ENCODE measurements at regions not wholly inside any gene's neighbourhood (a gene's known extent, or its start where the extent isn't known, plus 50 kb on each side); places are given as distances from the start of the nearest gene placed in this dataset.

GRCh38 chr5:62051747-62052146, 254.3 kb upstream of the KIF2A start:
- no peaks in the 10 kb centered on the region for H3K27me3 ChIP-seq
- H3K27ac ChIP-seq, result no peak overlapping the region
- TF ChIP-seq CTCF (IDR thresholded peaks at IDR 0.05) (no peak), POLR2A (IDR thresholded peaks at IDR 0.05) (no peak)
- no peak overlapping the region for H3K4me3 ChIP-seq
- H3K4me1 ChIP-seq, result no peaks in the 10 kb centered on the region
- DNase-seq, result no peak
- H3K9me3 ChIP-seq, result no peaks in the 10 kb centered on the region
- H3K36me3 ChIP-seq, result no peaks in the 10 kb centered on the region

GRCh38 chr5:62059960-62060359, 246.0 kb upstream of the KIF2A start:
- no peaks in the 10 kb centered on the region for H3K4me1 ChIP-seq
- H3K4me3 ChIP-seq, result no peak overlapping the region
- H3K36me3 ChIP-seq, result no peaks in the 10 kb centered on the region
- no peak for DNase-seq
- no peak overlapping the region for H3K27ac ChIP-seq
- TF ChIP-seq POLR2A (IDR thresholded peaks at IDR 0.05) (no peak), CTCF (IDR thresholded peaks at IDR 0.05) (no peak)
- H3K27me3 ChIP-seq, result no peaks in the 10 kb centered on the region
- no peaks in the 10 kb centered on the region for H3K9me3 ChIP-seq

GRCh38 chr5:62065050-62065449, 241.0 kb upstream of the KIF2A start:
- DNase-seq, result no peak

GRCh38 chr5:62066761-62067277, 239.2 kb upstream of the KIF2A start:
- no peak overlapping the region for H3K4me3 ChIP-seq
- no peaks in the 10 kb centered on the region for H3K4me1 ChIP-seq
- H3K9me3 ChIP-seq, result no peaks in the 10 kb centered on the region
- no peaks in the 10 kb centered on the region for H3K36me3 ChIP-seq
- no peaks in the 10 kb centered on the region for H3K27me3 ChIP-seq
- H3K27ac ChIP-seq, result no peak overlapping the region
- no peak for TF ChIP-seq CTCF (IDR thresholded peaks at IDR 0.05)
- no peak for TF ChIP-seq POLR2A (IDR thresholded peaks at IDR 0.05)
- DNase-seq, result no peak

More at GRCh38 chr5:62065050-62065449, 241.0 kb upstream of the KIF2A start:
- no peaks in the 10 kb centered on the region for H3K27me3 ChIP-seq
- no peak overlapping the region for H3K27ac ChIP-seq
- H3K4me1 ChIP-seq, result no peaks in the 10 kb centered on the region
- H3K4me3 ChIP-seq, result no peak overlapping the region
- H3K9me3 ChIP-seq, result no peaks in the 10 kb centered on the region
- no peaks in the 10 kb centered on the region for H3K36me3 ChIP-seq
- no peak for TF ChIP-seq POLR2A (IDR thresholded peaks at IDR 0.05)
- no peak for TF ChIP-seq CTCF (IDR thresholded peaks at IDR 0.05)

- no peaks in the 10 kb centered on the region for H3K27me3 ChIP-seq
- H3K4me3 ChIP-seq, result no peak overlapping the region
- no peaks in the 10 kb centered on the region for H3K4me1 ChIP-seq
- DNase-seq, result no peak
- no peaks in the 10 kb centered on the region for H3K36me3 ChIP-seq
- no peaks in the 10 kb centered on the region for H3K9me3 ChIP-seq
- no peak overlapping the region for H3K27ac ChIP-seq
- TF ChIP-seq CTCF (IDR thresholded peaks at IDR 0.05) (no peak), POLR2A (IDR thresholded peaks at IDR 0.05) (no peak)
These were observed 237.5 kb upstream of the KIF2A start for GRCh38 chr5:62068554-62068953.

GRCh38 chr5:62077387-62077786, 228.6 kb upstream of the KIF2A start:
- DNase-seq, result no peak
- H3K27ac ChIP-seq, result no peak overlapping the region
- TF ChIP-seq POLR2A (IDR thresholded peaks at IDR 0.05) (no peak), CTCF (IDR thresholded peaks at IDR 0.05) (no peak)
- H3K9me3 ChIP-seq, result no peaks in the 10 kb centered on the region
- no peak overlapping the region for H3K4me3 ChIP-seq
- no peaks in the 10 kb centered on the region for H3K36me3 ChIP-seq
- H3K4me1 ChIP-seq, result no peaks in the 10 kb centered on the region
- no peaks in the 10 kb centered on the region for H3K27me3 ChIP-seq
